ENCODE measurements at regions not wholly inside any gene's neighbourhood (a gene's known extent, or its start where the extent isn't known, plus 50 kb on each side); places are given as distances from the start of the nearest gene placed in this dataset.

- intact Hi-C loops (cut with micrococcal nuclease; ENCODE audit: unreplicated experiment), result no loop called here
Measured at GRCh38 chr14:38931969-38932652, 170.9 kb downstream of the SEC23A start.

More at GRCh38 chr14:38931969-38932652, 170.9 kb downstream of the SEC23A start:
- H2AFZ ChIP-seq (ENCODE audit: low read length), result peak overlapping the region; percentile 15
- BruUV-seq (replicated peaks), result no TSS peak
- ChIA-PET CTCF (ENCODE audit: low intra/inter-chr PET ratio, low total read pairs) (no interaction called here), POLR2A (no interaction called here)
- no peaks in the 10 kb centered on the region for H3K4me1 ChIP-seq (ENCODE audit: insufficient read depth, low read length)
- in situ Hi-C loops (cut with HindIII; ENCODE audit: extremely low pct_ligation_motif_present, low pct_unique_long_range_greater_than_20kb), result no loop called here
- H3K79me2 ChIP-seq (ENCODE audit: insufficient read depth, low read length), result no peaks in the 10 kb centered on the region
- H3K9ac ChIP-seq (ENCODE audit: insufficient read depth, low read depth, low read length), result no peak overlapping the region
- no peaks in the 10 kb centered on the region; a peak in 1 of 5 replicates for H3K27me3 ChIP-seq (ENCODE audit: control insufficient read depth in 1 of 2, insufficient read depth in 2 of 2, low read length in 2 of 2)
- DNase-seq (ENCODE audit: low spot score) (peak; percentile 25), FAIRE-seq (no peak), ATAC-seq (peak; percentile 66)
- H3K4me3 ChIP-seq (replicated peaks in 1 of 3; ENCODE audit: insufficient read depth in 1 of 3, low read depth in 2 of 3, low read length in 3 of 3), result no peak overlapping the region
- H3K4me2 ChIP-seq (ENCODE audit: low read depth, low read length), result 0 out of 2 replicates have a peak overlapping the region, but pooled peaks have one; percentile 2
- WGBS (ENCODE audit: low lambda C conversion rate), result 44% methylated on average over 11 of the region's 11 CpGs
- H4K20me1 ChIP-seq (ENCODE audit: insufficient read depth, low read length), result no peaks in the 10 kb centered on the region
- peak; percentile 53; the same call in 1 of the 2 replicates for TF ChIP-seq FOSL2 (CRISPR knock-in tag; IDR thresholded peaks at IDR 0.05)
- TF ChIP-seq PITX1 (CRISPR knock-in tag; IDR thresholded peaks at IDR 0.05), result 0 out of 2 replicates have a peak, but pooled peaks have one; percentile 24
- 0 out of 2 replicates have a peak, but pooled peaks have one; percentile 5 for TF ChIP-seq FOSL1 (CRISPR knock-in tag; IDR thresholded peaks at IDR 0.05; ENCODE audit: borderline replicate concordance)
- peak; percentile 54; the same call in 1 of the 2 replicates for TF ChIP-seq NFE2L2 (IDR thresholded peaks at IDR 0.05; ENCODE audit: low read length)
- no peak for TF ChIP-seq U2AF1 (optimal IDR thresholded peaks at IDR 0.05; ENCODE audit: low read depth, low read length)
- peak; percentile 44; the same call in 1 of the 2 replicates for TF ChIP-seq ZNF281 (CRISPR knock-in tag; IDR thresholded peaks at IDR 0.05; ENCODE audit: borderline replicate concordance)
- no peak for TF ChIP-seq ZBTB4 (CRISPR knock-in tag; IDR thresholded peaks at IDR 0.05; ENCODE audit: borderline replicate concordance)
- H3K9me3 ChIP-seq (ENCODE audit: low read length), result no peaks in the 10 kb centered on the region
- H3K27ac ChIP-seq (ENCODE audit: extremely low read length, insufficient read depth, low read length), result no peak overlapping the region
- H3K36me3 ChIP-seq (replicated peaks in 1 of 2; ENCODE audit: control insufficient read depth in 1 of 2, insufficient read depth in 2 of 2, low read length in 2 of 2), result no peaks in the 10 kb centered on the region

Data from HepG2 (cell line).